ENCODE measurements at regions not wholly inside any gene's neighbourhood (a gene's known extent, or its start where the extent isn't known, plus 50 kb on each side); places are given as distances from the start of the nearest gene placed in this dataset.

GRCh38 chr17:13363771-13364170 lies 238.0 kb downstream of the HS3ST3A1 start:
- Mint-ChIP-seq H3K4me1 (ENCODE audit: low read depth, unreplicated experiment) (no peaks in the 10 kb centered on the region), H3K27ac (ENCODE audit: unreplicated experiment) (no peak overlapping the region), H3K9me3 (ENCODE audit: unreplicated experiment) (no peaks in the 10 kb centered on the region), H3K4me3 (ENCODE audit: unreplicated experiment) (no peak overlapping the region), H3K36me3 (ENCODE audit: insufficient read depth, unreplicated experiment) (no peaks in the 10 kb centered on the region), H3K27me3 (ENCODE audit: insufficient read depth, unreplicated experiment) (no peaks in the 10 kb centered on the region)
- ChIA-PET POLR2A (no interaction called here), CTCF (no interaction called here)
- Histone ChIP-seq H3K4me3 (ENCODE audit: low read depth, low read length) (no peak overlapping the region), H3K9me3 (no peaks in the 10 kb centered on the region), H3K36me3 (ENCODE audit: control insufficient read depth, insufficient read depth, low read length) (no peaks in the 10 kb centered on the region), H3K27me3 (replicated peaks; ENCODE audit: control insufficient read depth, insufficient read depth, low read length) (no peaks in the 10 kb centered on the region), H3K4me1 (no peaks in the 10 kb centered on the region)
- intact Hi-C loops (cut with micrococcal nuclease; ENCODE audit: unreplicated experiment): no loop called here
- no peak for TF ChIP-seq CTCF (IDR thresholded peaks at IDR 0.05; ENCODE audit: insufficient read depth in 1 of 2, low read depth in 1 of 2, low read length in 1 of 2, severe bottlenecking in 1 of 2, unreplicated experiment in 1 of 2)
- no TSS peak for BruUV-seq (replicated peaks)
- DNase-seq: no peak

- Mint-ChIP-seq H3K27me3 (ENCODE audit: insufficient read depth, unreplicated experiment) (no peaks in the 10 kb centered on the region), H3K27ac (ENCODE audit: unreplicated experiment) (no peak overlapping the region), H3K9me3 (ENCODE audit: unreplicated experiment) (no peaks in the 10 kb centered on the region), H3K36me3 (ENCODE audit: insufficient read depth, unreplicated experiment) (no peaks in the 10 kb centered on the region), H3K4me3 (ENCODE audit: unreplicated experiment) (no peak overlapping the region), H3K4me1 (ENCODE audit: low read depth, unreplicated experiment) (no peaks in the 10 kb centered on the region)
- BruUV-seq (replicated peaks): no TSS peak
- Histone ChIP-seq H3K36me3 (ENCODE audit: control insufficient read depth, insufficient read depth, low read length) (no peaks in the 10 kb centered on the region), H3K27me3 (replicated peaks; ENCODE audit: control insufficient read depth, insufficient read depth, low read length) (no peaks in the 10 kb centered on the region), H3K9me3 (no peaks in the 10 kb centered on the region), H3K4me1 (no peaks in the 10 kb centered on the region), H3K4me3 (ENCODE audit: low read depth, low read length) (no peak overlapping the region)
- TF ChIP-seq CTCF (IDR thresholded peaks at IDR 0.05; ENCODE audit: insufficient read depth in 1 of 2, low read depth in 1 of 2, low read length in 1 of 2, severe bottlenecking in 1 of 2, unreplicated experiment in 1 of 2): no peak
- ChIA-PET POLR2A (no interaction called here), CTCF (no interaction called here)
- no peak for DNase-seq
- intact Hi-C loops (cut with micrococcal nuclease; ENCODE audit: unreplicated experiment): no loop called here
These were observed 239.2 kb downstream of the HS3ST3A1 start for GRCh38 chr17:13362341-13363122.

GRCh38 chr17:13359774-13360173 lies 242.0 kb downstream of the HS3ST3A1 start:
- intact Hi-C loops (cut with micrococcal nuclease; ENCODE audit: unreplicated experiment): no loop called here
- H3K27ac Mint-ChIP-seq (ENCODE audit: unreplicated experiment): no peak overlapping the region
- H3K9me3 ChIP-seq: no peaks in the 10 kb centered on the region
- no peaks in the 10 kb centered on the region for H3K27me3 ChIP-seq (replicated peaks; ENCODE audit: control insufficient read depth, insufficient read depth, low read length)
- no peak for DNase-seq
- no peaks in the 10 kb centered on the region for H3K4me1 ChIP-seq
- no peak for TF ChIP-seq CTCF (IDR thresholded peaks at IDR 0.05; ENCODE audit: insufficient read depth in 1 of 2, low read depth in 1 of 2, low read length in 1 of 2, severe bottlenecking in 1 of 2, unreplicated experiment in 1 of 2)
- H3K36me3 Mint-ChIP-seq (ENCODE audit: insufficient read depth, unreplicated experiment): no peaks in the 10 kb centered on the region
- no peaks in the 10 kb centered on the region for H3K9me3 Mint-ChIP-seq (ENCODE audit: unreplicated experiment)
- no peaks in the 10 kb centered on the region for H3K27me3 Mint-ChIP-seq (ENCODE audit: insufficient read depth, unreplicated experiment)
- H3K4me3 ChIP-seq (ENCODE audit: low read depth, low read length): no peak overlapping the region
- BruUV-seq (replicated peaks): no TSS peak
- CTCF ChIA-PET: no interaction called here
- POLR2A ChIA-PET: no interaction called here
- H3K4me3 Mint-ChIP-seq (ENCODE audit: unreplicated experiment): no peak overlapping the region
- H3K4me1 Mint-ChIP-seq (ENCODE audit: low read depth, unreplicated experiment): no peaks in the 10 kb centered on the region
- no peaks in the 10 kb centered on the region for H3K36me3 ChIP-seq (ENCODE audit: control insufficient read depth, insufficient read depth, low read length)
